VCaP (cell line): ENCODE measurements at regions not wholly inside any gene's neighbourhood (a gene's known extent, or its start where the extent isn't known, plus 50 kb on each side); places are given as distances from the start of the nearest gene placed in this dataset.

Experiments used
- H3K27ac ChIP-seq: fragments of 450-650 bp; 2 replicates; pipeline ENCODE4 v1.5.1; 2017
- TF ChIP-seq, protein P1 (sequence below): fragments of 450-650 bp; conservative IDR thresholded peaks from 2 replicates; pipeline ENCODE4 v1.5.1; 2017; ENCODE audit warnings: mild to moderate bottlenecking, moderate library complexity

DNA sequence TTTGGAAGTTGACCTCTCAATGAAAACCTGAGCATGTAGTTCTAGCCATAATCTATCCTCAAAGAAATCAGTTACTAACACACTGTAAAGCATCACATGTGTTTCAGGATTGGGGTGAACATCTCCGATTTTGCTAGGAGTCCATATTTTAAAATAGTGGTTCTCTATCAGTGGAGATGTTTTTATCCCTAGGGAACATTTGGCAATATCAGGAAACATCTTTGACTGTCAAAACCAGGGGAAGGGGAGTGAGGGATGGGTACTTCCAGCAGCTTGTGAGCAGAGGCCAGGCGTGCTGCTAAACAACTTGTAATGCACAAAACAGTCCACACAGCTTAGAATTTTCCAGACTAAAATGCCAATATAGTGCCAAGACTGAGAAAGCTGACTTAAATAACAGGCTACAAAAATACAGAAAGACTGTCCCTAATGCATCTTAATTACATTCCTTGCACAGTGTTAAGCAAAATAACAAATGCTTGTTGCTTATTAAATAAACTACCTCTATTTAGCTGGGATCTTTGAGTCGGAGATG lies 120.9 kb downstream of the CRPPA start:
- TF ChIP-seq, protein P1, sequence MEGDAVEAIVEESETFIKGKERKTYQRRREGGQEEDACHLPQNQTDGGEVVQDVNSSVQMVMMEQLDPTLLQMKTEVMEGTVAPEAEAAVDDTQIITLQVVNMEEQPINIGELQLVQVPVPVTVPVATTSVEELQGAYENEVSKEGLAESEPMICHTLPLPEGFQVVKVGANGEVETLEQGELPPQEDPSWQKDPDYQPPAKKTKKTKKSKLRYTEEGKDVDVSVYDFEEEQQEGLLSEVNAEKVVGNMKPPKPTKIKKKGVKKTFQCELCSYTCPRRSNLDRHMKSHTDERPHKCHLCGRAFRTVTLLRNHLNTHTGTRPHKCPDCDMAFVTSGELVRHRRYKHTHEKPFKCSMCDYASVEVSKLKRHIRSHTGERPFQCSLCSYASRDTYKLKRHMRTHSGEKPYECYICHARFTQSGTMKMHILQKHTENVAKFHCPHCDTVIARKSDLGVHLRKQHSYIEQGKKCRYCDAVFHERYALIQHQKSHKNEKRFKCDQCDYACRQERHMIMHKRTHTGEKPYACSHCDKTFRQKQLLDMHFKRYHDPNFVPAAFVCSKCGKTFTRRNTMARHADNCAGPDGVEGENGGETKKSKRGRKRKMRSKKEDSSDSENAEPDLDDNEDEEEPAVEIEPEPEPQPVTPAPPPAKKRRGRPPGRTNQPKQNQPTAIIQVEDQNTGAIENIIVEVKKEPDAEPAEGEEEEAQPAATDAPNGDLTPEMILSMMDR: no peak
- H3K27ac ChIP-seq: peak overlapping the region; percentile 65

DNA sequence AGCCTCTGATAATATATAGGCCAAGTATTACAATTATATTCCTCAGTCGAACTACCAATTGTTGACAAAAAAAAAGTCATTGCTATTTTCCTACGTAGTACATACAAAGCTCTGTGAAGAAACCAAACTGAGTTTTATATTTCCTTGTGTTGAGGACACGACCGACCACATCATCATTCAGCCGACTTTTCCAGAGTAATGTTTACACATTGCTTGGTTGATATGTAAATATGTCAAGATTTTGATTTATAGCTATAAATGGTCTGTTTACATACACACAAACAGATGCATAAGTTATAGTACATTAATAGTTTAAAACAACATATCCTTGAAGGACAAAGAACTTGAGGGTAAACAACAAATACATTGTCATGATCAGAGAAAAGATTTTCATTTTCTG lies 121.5 kb downstream of the CRPPA start:
- peak overlapping the region; percentile 65 for H3K27ac ChIP-seq
- TF ChIP-seq, protein P1: no peak

DNA sequence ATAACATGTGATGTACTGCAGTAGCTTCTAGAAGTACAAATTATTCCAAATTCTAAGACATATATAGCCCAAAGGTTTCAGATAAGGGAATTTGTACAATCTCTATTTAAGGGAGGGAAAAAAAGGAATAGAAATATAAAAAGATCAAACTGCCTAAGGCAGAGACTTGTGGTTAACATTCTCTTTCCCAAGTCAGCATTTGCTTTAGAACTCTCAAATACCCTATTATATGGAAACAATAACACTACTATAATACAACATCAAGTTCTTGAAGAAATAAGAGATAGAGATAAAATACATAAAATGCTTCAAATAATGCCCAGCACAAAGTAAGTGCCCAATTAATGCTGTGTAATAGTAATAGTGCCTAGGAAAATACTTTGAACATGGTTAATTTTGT lies 123.1 kb downstream of the CRPPA start:
- TF ChIP-seq, protein P1: no peak
- H3K27ac ChIP-seq: peak overlapping the region; percentile 65

DNA sequence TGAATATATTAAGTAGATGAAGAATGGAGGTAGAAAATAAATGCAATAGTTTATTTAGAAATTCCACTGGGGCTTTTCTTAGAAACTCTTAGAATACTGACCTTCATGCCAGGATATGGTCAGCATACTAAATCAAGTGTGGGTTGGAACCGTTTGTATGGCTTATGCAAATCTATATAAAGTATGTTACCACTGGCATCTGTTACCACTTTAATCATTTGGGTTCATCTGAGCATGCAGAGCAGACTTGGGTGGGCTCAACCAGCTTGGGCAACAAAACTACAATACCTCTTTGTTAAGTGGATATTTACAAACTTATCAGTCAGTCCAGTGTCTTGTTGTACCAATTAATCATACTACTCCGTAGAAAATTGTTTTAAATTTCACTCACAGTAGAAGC lies 125.8 kb downstream of the CRPPA start:
- TF ChIP-seq, protein P1: no peak
- no peak overlapping the region for H3K27ac ChIP-seq

DNA sequence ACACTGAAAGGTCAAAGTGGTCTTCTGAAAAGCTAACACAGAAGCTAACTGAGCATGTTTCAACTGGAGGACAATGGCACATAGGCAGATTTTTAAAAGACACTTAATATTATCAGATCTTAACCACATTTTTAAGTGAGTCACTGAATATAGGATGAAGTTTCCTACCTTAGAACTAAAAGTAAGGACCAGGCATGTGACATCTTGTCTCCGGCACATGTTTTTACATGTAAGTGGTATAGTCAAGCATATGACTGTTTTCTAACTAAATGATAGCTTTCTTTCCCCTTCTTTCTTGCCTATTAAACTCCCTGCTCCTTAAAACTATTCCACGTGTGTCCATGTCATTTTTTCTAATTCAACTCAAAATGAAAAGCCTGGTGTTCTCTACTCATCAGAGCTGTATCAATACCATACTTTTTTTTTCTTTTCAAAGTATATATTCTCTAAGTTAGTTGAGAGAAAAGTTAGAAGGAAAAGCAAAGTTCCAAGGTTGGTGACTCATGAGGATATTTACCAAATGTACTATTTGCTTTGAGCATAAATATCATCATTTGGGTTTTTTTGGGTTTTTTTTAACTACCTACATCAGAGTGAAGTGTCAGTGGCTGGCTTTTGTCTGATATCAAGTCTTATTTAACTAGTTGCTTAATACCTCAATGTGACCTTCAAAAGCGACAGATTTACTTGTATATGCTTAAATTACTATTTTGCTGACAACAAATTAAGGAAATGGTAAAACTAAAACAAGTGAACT lies 127.5 kb downstream of the CRPPA start:
- H3K27ac ChIP-seq: no peak overlapping the region
- TF ChIP-seq, protein P1: no peak

DNA sequence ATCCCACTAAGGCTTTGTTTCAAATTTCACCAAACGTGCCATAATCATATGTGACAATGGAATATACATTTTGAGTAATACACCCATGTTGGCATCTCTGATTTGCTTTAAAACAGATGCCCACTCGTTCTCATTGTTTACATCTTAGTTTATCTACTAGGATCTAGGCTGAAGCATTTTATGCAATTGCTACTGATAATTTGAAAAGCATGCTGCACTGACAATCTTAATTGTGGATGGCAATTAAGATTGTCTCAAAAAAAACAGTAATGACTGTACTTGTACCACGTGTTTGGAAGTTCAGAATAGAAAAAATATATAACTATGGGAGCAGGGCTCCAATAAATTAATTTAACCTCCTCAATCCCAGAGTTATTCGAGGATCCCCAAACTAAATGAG lies 136.8 kb downstream of the CRPPA start:
- TF ChIP-seq, protein P1: no peak
- H3K27ac ChIP-seq: no peak overlapping the region

DNA sequence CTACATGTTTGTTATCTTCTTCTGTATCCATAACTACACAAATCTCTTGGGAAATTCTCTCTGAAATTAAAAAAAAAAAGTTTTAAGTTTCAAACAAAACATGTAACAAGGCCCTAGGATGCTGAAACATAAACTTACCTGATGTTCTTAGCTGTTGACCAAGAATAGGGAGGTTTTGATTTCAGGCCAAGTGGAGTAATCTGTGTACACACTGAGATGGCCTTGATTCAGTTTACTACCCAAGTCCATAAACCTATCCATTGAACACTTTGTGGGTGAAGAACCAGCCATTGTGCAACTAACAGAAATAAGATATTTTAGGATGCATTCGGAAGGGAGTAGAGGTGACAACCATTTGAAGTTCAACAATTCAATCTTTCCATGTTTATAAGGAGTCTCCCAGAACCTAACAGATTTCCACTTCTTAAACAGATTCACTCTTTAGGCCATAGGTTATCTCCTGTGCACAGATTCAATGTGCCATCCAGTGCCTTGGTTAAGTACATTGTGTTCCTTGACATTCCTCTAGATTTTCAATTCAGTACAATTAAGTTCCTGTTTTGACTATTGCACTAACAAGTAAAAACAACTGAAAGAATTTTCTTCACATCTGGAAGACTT lies 143.1 kb downstream of the CRPPA start:
- H3K27ac ChIP-seq: no peak overlapping the region
- TF ChIP-seq, protein P1: no peak
